ENCODE measurements at regions not wholly inside any gene's neighbourhood (a gene's known extent, or its start where the extent isn't known, plus 50 kb on each side); places are given as distances from the start of the nearest gene placed in this dataset.
"Not testable (repeated sequence)": the region's sequence is repeated elsewhere in the genome, so short reads cannot be mapped to it uniquely, and the experiment has no call there.

GRCh38 chr3:197459571-197459970 lies 96.2 kb downstream of the BDH1 start:
- H3K4me1 ChIP-seq (ENCODE audit: control insufficient read depth, insufficient read depth, low read length), result peaks cover 20% of the 10 kb centered on the region
- H3K36me3 ChIP-seq (ENCODE audit: control insufficient read depth, insufficient read depth, low read length, severe bottlenecking); H3K9me3 ChIP-seq (ENCODE audit: control insufficient read depth, low read length); H3K9ac ChIP-seq (ENCODE audit: low read length); H3K4me3 ChIP-seq (ENCODE audit: low read length); H3K27me3 ChIP-seq (replicated peaks; ENCODE audit: control insufficient read depth, insufficient read depth, low read length); DNase-seq (ENCODE audit: low read depth): not testable (repeated sequence)

- no peak for DNase-seq (ENCODE audit: low read depth)
- Histone ChIP-seq H3K27me3 (replicated peaks; ENCODE audit: control insufficient read depth, insufficient read depth, low read length) (peaks cover 3% of the 10 kb centered on the region), H3K9ac (ENCODE audit: low read length) (no peak overlapping the region)
These were observed 96.8 kb downstream of the BDH1 start for GRCh38 chr3:197458906-197459470.

GRCh38 chr3:197458179-197458707 lies 97.5 kb downstream of the BDH1 start:
- Histone ChIP-seq H3K9ac (ENCODE audit: low read length) (no peak overlapping the region), H3K9me3 (ENCODE audit: control insufficient read depth, low read length) (no peaks in the 10 kb centered on the region)
- DNase-seq (ENCODE audit: low read depth), result no peak

More at GRCh38 chr3:197458906-197459470, 96.8 kb downstream of the BDH1 start:
- no peaks in the 10 kb centered on the region for H3K36me3 ChIP-seq (ENCODE audit: control insufficient read depth, insufficient read depth, low read length, severe bottlenecking)
- peaks cover 20% of the 10 kb centered on the region for H3K4me1 ChIP-seq (ENCODE audit: control insufficient read depth, insufficient read depth, low read length)
- H3K9me3 ChIP-seq (ENCODE audit: control insufficient read depth, low read length), result no peaks in the 10 kb centered on the region
- H3K4me3 ChIP-seq (ENCODE audit: low read length), result no peak overlapping the region

GRCh38 chr3:197456261-197457091 lies 99.3 kb downstream of the BDH1 start:
- Histone ChIP-seq H3K4me3 (ENCODE audit: low read length) (peak overlapping the region; percentile 75), H3K9ac (ENCODE audit: low read length) (peak overlapping the region; percentile 80), H3K27me3 (replicated peaks; ENCODE audit: control insufficient read depth, insufficient read depth, low read length) (peaks cover 3% of the 10 kb centered on the region), H3K9me3 (ENCODE audit: control insufficient read depth, low read length) (no peaks in the 10 kb centered on the region), H3K36me3 (ENCODE audit: control insufficient read depth, insufficient read depth, low read length, severe bottlenecking) (no peaks in the 10 kb centered on the region), H3K4me1 (ENCODE audit: control insufficient read depth, insufficient read depth, low read length) (peaks cover 16% of the 10 kb centered on the region)
- DNase-seq (ENCODE audit: low read depth), result peak; percentile 88

More at GRCh38 chr3:197458179-197458707, 97.5 kb downstream of the BDH1 start:
- no peak overlapping the region for H3K4me3 ChIP-seq (ENCODE audit: low read length)
- peaks cover 16% of the 10 kb centered on the region for H3K4me1 ChIP-seq (ENCODE audit: control insufficient read depth, insufficient read depth, low read length)
- H3K36me3 ChIP-seq (ENCODE audit: control insufficient read depth, insufficient read depth, low read length, severe bottlenecking), result no peaks in the 10 kb centered on the region
- peaks cover 3% of the 10 kb centered on the region for H3K27me3 ChIP-seq (replicated peaks; ENCODE audit: control insufficient read depth, insufficient read depth, low read length)

- H3K36me3 ChIP-seq (ENCODE audit: control insufficient read depth, insufficient read depth, low read length, severe bottlenecking); H3K4me3 ChIP-seq (ENCODE audit: low read length); H3K9ac ChIP-seq (ENCODE audit: low read length); H3K9me3 ChIP-seq (ENCODE audit: control insufficient read depth, low read length); H3K27me3 ChIP-seq (replicated peaks; ENCODE audit: control insufficient read depth, insufficient read depth, low read length); DNase-seq (ENCODE audit: low read depth): not testable (repeated sequence)
- H3K4me1 ChIP-seq (ENCODE audit: control insufficient read depth, insufficient read depth, low read length), result peaks cover 16% of the 10 kb centered on the region
These were observed 100.9 kb downstream of the BDH1 start for GRCh38 chr3:197454841-197455240.

GRCh38 chr3:197454014-197454413 lies 101.8 kb downstream of the BDH1 start:
- Histone ChIP-seq H3K9ac (ENCODE audit: low read length) (no peak overlapping the region), H3K4me1 (ENCODE audit: control insufficient read depth, insufficient read depth, low read length) (peaks cover 16% of the 10 kb centered on the region), H3K9me3 (ENCODE audit: control insufficient read depth, low read length) (no peaks in the 10 kb centered on the region), H3K27me3 (replicated peaks; ENCODE audit: control insufficient read depth, insufficient read depth, low read length) (peaks cover 10% of the 10 kb centered on the region), H3K36me3 (ENCODE audit: control insufficient read depth, insufficient read depth, low read length, severe bottlenecking) (no peaks in the 10 kb centered on the region), H3K4me3 (ENCODE audit: low read length) (no peak overlapping the region)
- peak; percentile 6 for DNase-seq (ENCODE audit: low read depth)

- no peak overlapping the region for H3K4me3 ChIP-seq (ENCODE audit: low read length)
- peaks cover 2% of the 10 kb centered on the region for H3K4me1 ChIP-seq (ENCODE audit: control insufficient read depth, insufficient read depth, low read length)
- DNase-seq (ENCODE audit: low read depth), result no peak
- H3K27me3 ChIP-seq (replicated peaks; ENCODE audit: control insufficient read depth, insufficient read depth, low read length), result peaks cover 16% of the 10 kb centered on the region
- no peaks in the 10 kb centered on the region for H3K36me3 ChIP-seq (ENCODE audit: control insufficient read depth, insufficient read depth, low read length, severe bottlenecking)
- no peak overlapping the region for H3K9ac ChIP-seq (ENCODE audit: low read length)
- H3K9me3 ChIP-seq (ENCODE audit: control insufficient read depth, low read length), result no peaks in the 10 kb centered on the region
These were observed 105.0 kb downstream of the BDH1 start for GRCh38 chr3:197450810-197451209.

- H3K9me3 ChIP-seq (ENCODE audit: control insufficient read depth, low read length), result no peaks in the 10 kb centered on the region
- H3K4me1 ChIP-seq (ENCODE audit: control insufficient read depth, insufficient read depth, low read length), result no peaks in the 10 kb centered on the region
- DNase-seq (ENCODE audit: low read depth), result no peak
- no peaks in the 10 kb centered on the region for H3K36me3 ChIP-seq (ENCODE audit: control insufficient read depth, insufficient read depth, low read length, severe bottlenecking)
- no peak overlapping the region for H3K4me3 ChIP-seq (ENCODE audit: low read length)
- no peak overlapping the region for H3K9ac ChIP-seq (ENCODE audit: low read length)
- peaks cover 21% of the 10 kb centered on the region for H3K27me3 ChIP-seq (replicated peaks; ENCODE audit: control insufficient read depth, insufficient read depth, low read length)
These were observed 105.5 kb downstream of the BDH1 start for GRCh38 chr3:197450308-197450707.

- H3K9ac ChIP-seq (ENCODE audit: low read length), result not testable (repeated sequence)
- peak; percentile 11 for DNase-seq (ENCODE audit: low read depth)
These were observed 106.6 kb downstream of the BDH1 start for GRCh38 chr3:197449181-197449580.

GRCh38 chr3:197447781-197448180 lies 108.0 kb downstream of the BDH1 start:
- H3K27me3 ChIP-seq (replicated peaks; ENCODE audit: control insufficient read depth, insufficient read depth, low read length), result peaks cover 43% of the 10 kb centered on the region
- not testable (repeated sequence) for H3K9ac ChIP-seq (ENCODE audit: low read length); DNase-seq (ENCODE audit: low read depth); H3K9me3 ChIP-seq (ENCODE audit: control insufficient read depth, low read length); H3K36me3 ChIP-seq (ENCODE audit: control insufficient read depth, insufficient read depth, low read length, severe bottlenecking); H3K4me1 ChIP-seq (ENCODE audit: control insufficient read depth, insufficient read depth, low read length); H3K4me3 ChIP-seq (ENCODE audit: low read length)

More at GRCh38 chr3:197449181-197449580, 106.6 kb downstream of the BDH1 start:
- not testable (repeated sequence) for H3K36me3 ChIP-seq (ENCODE audit: control insufficient read depth, insufficient read depth, low read length, severe bottlenecking); H3K9me3 ChIP-seq (ENCODE audit: control insufficient read depth, low read length); H3K4me1 ChIP-seq (ENCODE audit: control insufficient read depth, insufficient read depth, low read length); H3K4me3 ChIP-seq (ENCODE audit: low read length)
- H3K27me3 ChIP-seq (replicated peaks; ENCODE audit: control insufficient read depth, insufficient read depth, low read length), result peaks cover 30% of the 10 kb centered on the region

- Histone ChIP-seq H3K9me3 (ENCODE audit: control insufficient read depth, low read length) (no peaks in the 10 kb centered on the region), H3K4me1 (ENCODE audit: control insufficient read depth, insufficient read depth, low read length) (no peaks in the 10 kb centered on the region), H3K36me3 (ENCODE audit: control insufficient read depth, insufficient read depth, low read length, severe bottlenecking) (no peaks in the 10 kb centered on the region), H3K4me3 (ENCODE audit: low read length) (no peak overlapping the region), H3K27me3 (replicated peaks; ENCODE audit: control insufficient read depth, insufficient read depth, low read length) (peaks cover 49% of the 10 kb centered on the region), H3K9ac (ENCODE audit: low read length) (no peak overlapping the region)
- DNase-seq (ENCODE audit: low read depth), result no peak
These were observed 108.7 kb downstream of the BDH1 start for GRCh38 chr3:197447057-197447456.
